ENCODE measurements at regions not wholly inside any gene's neighbourhood (a gene's known extent, or its start where the extent isn't known, plus 50 kb on each side); places are given as distances from the start of the nearest gene placed in this dataset.

DNA sequence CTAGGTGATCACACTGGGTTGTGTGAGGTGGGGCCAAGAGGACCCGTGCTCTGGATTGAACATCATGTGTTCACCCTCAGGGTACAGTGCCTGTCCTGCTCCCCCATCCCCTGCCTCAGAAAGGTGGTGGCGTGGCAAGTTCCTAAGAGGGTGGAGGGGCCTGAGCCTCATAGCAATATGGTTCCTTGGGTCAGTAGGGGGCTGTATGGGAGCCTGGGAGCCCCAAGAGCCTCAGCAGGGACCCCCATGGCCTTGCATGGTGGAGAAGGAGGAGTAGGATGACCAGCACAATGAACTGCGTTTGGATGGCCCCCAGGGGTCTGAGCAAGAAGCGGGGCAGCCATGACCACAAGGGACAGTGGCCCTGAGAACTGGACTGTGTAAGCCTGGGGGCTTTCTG, 89.6 kb upstream of the SHB start:
- no peak for DNase-seq (ENCODE audit: low read depth)

DNA sequence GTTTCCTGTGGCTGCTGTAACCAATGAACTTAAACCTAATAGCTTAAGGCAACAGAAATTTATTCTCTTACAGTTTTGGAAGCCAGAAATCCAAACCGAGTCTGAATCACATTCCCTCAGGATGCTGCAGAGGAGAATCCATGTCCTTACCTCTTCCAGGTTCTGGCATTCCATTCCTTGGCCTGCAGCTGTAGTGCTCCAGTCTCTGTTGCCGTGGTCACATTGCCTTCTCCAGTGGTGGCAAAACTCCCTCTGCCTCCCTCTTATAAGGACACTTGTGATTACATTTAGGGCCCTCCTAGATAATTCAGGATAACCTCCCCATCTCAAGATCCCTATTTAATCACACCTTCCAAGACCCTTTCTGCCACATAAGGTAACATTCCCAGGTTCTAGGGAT, 88.7 kb upstream of the SHB start:
- no peak for DNase-seq (ENCODE audit: low read depth)

- no peak for DNase-seq (ENCODE audit: low read depth)
Observed at GRCh38 chr9:38154501-38155421, 85.7 kb upstream of the SHB start.

- no peak for DNase-seq (ENCODE audit: low read depth)
Observed at GRCh38 chr9:38153910-38154291, 84.9 kb upstream of the SHB start.

- no peak for DNase-seq (ENCODE audit: low read depth)
Observed at GRCh38 chr9:38153152-38153909, 84.3 kb upstream of the SHB start.

- DNase-seq (ENCODE audit: low read depth): no peak
Observed at GRCh38 chr9:38149647-38150046, 80.6 kb upstream of the SHB start.

- DNase-seq (ENCODE audit: low read depth): no peak
Observed at GRCh38 chr9:38146844-38147243, 77.8 kb upstream of the SHB start.

GRCh38 chr9:38145526-38146053, 76.6 kb upstream of the SHB start:
- DNase-seq (ENCODE audit: low read depth): no peak

GRCh38 chr9:38144421-38144820, 75.4 kb upstream of the SHB start:
- no peak for DNase-seq (ENCODE audit: low read depth)

DNA sequence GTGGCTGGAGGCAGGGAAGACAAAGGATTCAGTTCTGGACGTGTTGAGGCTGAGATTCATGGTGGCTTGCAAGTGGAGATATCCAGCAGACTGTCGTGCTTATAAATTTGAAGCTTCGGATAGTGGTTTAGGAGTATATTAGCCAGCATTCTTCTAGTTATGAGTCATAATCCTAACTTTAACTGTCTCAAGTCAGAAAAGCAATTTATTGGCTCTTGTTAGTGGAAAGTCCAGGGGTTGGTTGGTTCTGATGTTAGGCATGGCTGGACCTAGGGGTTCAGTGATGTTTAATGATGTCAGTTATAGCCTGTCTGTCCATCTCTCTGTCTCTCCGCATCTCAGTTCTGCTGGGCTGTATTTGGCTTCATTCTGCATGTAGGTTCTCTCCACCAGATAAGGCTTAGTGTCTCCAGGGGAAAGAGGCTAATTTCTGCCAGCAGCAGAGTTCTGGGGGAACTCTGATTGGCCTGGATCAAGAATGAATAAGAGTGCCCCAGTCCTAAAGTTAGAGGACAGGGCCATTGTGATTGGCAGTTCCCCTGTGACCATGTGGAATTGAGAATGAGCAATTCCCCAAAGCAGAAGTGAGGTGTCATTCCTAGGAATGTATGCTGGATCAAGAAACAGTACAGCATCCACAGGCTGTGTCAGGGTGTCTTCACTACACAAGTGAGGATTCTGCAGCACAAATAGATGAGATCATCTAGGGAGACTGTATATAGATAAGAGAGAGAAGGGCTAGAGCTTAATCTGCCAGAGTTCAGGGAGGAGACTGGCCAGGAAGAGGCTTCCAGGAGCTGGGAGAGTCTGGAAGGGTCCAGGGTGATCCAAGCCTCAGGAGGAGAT, 72.9 kb upstream of the SHB start:
- DNase-seq (ENCODE audit: low read depth): no peak

DNA sequence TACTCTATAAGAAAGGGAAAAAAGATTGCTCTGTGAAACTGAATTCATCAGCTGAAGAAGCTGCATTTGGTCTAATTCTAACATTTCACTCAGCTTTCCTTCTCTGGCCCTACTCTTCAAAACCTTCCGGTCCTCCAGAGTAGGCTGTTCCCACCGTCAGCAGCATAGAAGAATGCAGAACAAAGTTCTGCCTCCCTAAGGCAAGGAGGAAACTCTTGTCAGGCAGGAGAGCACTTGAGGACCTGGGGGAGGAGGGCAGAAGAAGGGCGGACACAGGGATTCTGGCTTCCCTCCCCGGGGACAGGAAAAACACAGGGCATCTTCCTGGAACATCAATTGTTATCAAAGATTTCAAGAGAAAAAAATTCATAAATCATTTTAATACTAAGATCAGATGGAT, 69.2 kb upstream of the SHB start:
- no peak for DNase-seq (ENCODE audit: low read depth)

- DNase-seq (ENCODE audit: low read depth): no peak
Observed at GRCh38 chr9:38137342-38137741, 68.3 kb upstream of the SHB start.

DNA sequence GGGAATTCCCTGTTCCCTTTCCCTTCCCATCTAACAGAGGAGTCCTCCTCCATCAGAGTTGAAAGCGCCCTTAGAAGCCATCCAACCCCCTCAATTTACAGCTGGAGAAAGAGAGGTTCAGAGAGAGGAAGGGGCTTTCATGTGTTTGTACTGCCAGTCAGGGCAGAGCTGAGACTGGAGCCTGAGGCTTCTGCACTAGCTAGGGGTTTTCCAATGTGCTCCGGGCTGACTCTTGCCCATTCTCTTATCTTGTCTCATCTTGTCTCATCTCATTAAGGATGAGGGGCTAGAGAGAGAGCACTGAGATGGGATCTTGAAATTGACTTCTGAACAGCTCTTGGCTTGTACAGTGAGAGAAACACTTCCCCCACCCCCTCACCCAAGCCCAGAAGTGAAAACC, 67.4 kb upstream of the SHB start:
- DNase-seq (ENCODE audit: low read depth): no peak

- DNase-seq (ENCODE audit: low read depth): no peak
Observed at GRCh38 chr9:38134611-38135237, 65.7 kb upstream of the SHB start.

DNA sequence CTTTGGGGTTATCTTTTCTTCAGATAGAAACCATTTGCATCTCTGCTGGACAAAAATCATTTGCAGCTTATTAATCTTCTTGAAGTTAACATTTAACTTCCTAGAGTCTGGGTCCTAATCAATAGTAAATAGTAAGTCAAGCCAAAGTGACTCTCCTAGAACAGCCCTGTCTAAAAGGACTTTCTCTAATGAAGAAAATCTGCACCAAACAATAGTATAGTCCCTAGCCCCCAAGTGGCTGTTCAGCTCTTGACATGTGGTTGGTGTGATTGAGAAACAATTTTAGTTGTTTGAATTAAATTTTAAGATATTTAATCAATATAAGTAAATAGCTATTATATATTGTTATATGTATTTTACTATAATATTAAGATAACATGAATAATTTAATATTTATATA, 64.6 kb upstream of the SHB start:
- no peak for DNase-seq (ENCODE audit: low read depth)

DNA sequence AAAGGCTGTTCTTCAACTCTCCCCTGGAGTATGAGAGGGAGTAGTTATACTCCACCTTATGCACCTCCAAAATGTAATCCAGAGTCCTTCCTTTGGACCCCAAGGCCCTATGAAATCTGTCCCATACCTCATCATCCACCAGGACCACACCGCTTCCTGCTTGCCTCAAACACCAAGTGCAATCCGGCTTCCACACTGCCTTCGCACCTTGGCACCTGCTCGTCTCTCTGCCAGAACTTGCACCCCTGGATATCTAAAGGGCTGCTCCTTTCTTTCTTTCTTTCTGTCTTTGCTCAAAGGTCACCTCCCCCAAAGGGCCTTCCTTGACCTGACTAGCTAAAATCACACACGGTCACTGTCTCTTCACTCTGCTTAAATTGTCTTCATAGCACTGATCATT, 63.9 kb upstream of the SHB start:
- no peak for DNase-seq (ENCODE audit: low read depth)

DNA sequence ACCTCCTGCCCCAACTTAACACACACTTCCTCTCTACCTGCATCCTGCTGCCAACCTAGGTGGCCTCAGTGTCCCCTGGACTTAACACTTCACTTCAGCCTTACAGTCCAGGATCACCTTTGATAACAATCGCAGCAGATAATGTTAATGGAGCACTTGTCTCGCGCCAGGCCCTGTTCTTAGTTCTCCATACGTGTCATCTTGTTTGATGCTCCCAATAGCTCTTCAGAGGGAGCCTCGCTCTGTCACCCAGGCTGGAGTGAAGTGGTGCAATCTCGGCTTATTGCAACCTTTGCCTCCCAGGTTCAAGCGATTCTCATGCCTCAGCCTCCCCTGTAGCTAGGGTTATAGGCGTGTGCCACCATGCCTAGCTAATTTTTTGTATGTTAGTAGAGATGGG, 62.7 kb upstream of the SHB start:
- DNase-seq (ENCODE audit: low read depth): no peak

DNA sequence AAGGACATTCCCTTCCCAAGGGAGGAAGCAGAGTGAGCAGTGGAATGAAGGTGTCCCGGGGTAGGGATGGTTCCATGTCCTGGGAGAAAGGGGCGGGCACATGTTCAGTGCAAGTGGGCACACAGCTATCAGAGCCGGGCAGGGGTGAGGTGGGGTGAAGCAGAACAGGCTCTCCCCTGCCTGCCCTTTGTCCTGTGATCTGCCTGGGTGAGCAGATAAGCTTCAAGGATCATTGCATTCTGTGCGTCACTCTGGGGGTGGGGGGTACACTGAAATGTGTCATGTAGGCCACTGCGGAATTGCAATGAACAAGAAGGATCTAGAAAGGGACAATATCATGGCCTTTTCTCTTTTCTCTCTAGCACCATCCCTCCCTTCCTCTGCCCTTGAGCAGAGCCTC, 61.7 kb upstream of the SHB start:
- DNase-seq (ENCODE audit: low read depth): no peak

DNA sequence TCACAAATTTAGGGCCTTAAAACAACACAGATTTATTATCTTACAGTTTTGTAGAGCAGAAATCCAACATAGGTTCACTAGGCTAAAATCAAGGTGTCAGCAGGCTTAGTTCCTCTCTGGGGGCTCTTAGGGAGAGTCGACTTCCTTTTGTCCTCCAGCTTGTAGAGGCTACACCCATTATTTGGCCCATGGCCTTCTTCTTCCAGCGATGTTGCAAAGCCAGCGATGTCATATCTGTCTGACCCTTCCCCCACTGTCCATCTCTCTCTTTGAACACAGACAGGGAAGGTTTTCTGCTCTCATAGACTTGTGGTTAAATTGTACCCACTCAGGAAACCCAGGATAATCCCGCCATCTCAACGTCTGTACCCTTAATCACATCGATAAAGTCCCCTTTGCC, 60.3 kb upstream of the SHB start:
- no peak for DNase-seq (ENCODE audit: low read depth)

DNA sequence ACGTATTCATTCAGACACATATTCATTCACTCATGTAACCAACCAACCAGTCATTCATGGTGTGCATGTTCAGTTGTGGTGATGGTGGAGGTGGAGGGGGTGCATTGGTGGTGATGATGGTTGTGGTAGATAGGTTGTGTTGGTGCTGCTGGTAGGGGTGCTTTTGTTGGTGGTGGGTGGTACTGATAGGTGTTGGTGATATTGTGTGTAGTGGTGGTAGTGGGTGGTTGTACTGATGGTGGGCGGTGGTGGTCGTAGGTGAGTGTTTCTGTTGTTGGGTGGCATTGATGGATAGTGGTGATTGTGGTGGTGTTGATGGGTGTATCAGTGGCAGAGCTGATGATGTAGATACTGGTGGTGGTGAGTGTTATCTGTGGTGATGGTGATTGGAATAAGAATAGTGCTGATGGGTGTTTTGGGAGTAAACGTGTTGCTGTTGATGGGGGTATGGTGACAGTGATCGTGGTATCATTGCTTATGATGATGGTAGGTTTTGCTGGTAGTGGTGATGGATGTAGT, 59.8 kb upstream of the SHB start:
- DNase-seq (ENCODE audit: low read depth): no peak

DNA sequence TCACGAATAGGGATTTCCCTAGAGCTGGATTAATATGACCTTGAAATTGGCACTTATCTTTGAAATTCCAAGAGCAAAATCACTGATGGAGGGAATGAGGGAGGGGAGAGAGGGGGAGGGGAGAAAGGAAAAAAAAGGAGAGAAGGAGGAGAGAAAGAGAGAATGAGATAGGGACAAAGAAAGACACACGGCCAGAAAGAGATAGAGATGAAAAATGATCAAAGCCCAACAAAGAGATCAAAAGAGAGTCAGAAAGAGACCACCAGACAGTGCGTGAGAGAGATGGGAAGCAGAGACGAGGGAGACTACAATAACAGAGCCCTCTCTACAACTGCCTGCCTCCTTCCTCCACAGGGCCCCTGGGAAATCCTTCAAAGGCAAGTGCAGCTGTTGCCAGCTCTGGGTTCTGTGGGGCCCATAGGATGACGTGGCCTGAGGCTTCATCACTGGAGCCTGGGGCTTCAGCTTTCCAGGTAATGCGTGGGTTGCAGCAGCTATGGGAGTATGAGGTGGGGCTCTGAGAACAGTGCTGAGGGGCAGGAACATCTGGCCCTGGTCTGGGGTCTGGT, 58.3 kb upstream of the SHB start:
- no peak for DNase-seq (ENCODE audit: low read depth)
